ENCODE measurements at regions not wholly inside any gene's neighbourhood (a gene's known extent, or its start where the extent isn't known, plus 50 kb on each side); places are given as distances from the start of the nearest gene placed in this dataset.

DNA sequence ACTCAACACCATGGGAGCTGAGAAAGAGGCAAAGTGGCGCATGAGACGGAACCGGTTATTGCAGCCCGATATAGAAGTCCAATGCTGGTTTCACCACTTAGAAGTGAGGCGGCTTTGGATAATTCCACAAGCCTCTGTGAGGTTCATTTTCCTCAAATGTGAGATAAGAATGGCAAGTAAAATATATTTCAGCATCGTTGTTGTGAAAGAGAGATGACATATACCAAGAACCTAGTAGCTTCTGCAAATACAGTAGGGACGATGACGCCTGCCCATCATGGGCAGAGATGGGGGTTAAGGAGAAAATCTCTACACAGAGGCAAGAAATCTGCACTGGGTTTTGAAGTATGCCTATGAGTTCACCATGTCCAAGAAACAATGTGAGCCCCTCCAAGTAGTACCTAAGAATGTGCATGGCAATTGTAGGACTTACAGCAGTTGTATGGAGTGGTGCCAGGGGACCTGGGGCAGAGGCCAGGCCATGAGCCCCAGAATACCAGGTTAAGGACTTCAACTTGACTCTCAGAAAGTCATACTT lies 352.0 kb downstream of the RNF144A start:
- DNase-seq (ENCODE audit: low spot score) (no peak), ATAC-seq (no peak)
- intact Hi-C loops (cut with DNase I) = no loop called here

DNA sequence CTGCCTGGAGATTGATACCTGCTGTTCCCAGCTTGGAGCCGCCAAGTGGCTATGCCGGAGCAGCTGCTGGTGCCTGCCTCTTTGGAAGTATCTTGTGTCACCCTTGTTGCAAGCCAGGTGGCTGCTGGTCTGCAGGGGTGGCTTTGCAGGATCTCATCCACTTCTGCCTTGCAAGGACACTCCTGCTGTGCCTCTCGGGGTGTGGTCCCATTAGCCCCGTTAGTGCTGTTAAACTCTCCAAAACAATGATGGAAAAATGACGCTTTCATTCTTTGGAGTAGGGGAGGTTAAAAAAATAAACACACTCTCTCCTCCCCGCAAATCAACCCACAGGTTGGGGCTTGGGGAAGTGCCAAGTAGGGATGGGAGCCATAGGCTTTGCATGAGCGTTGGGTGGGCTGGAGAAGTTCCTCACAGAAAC lies 352.8 kb downstream of the RNF144A start:
- DNase-seq (ENCODE audit: low spot score) = no peak
- ATAC-seq = no peak
- intact Hi-C loops (cut with DNase I) = no loop called here

DNA sequence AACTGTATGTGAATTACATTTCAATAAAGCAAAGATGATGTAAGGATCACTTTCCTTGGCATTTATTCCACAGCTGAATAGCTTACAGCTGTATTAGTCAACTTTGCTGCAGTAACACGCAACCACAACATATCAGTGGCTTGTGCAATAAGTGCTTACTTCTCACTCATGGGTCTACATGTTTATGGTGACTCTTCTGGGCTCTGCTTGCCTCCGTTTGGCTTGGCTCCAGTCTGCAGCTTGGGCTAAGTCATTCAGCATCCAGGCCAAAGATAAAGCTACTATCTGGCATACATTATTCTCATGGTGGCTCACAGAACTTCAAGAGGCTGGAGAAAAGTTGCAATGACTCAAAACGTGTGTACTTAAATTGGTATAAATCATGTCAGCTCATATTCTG lies 355.0 kb downstream of the RNF144A start:
- DNase-seq (ENCODE audit: low spot score) (no peak), ATAC-seq (no peak)
- intact Hi-C loops (cut with DNase I) = no loop called here

DNA sequence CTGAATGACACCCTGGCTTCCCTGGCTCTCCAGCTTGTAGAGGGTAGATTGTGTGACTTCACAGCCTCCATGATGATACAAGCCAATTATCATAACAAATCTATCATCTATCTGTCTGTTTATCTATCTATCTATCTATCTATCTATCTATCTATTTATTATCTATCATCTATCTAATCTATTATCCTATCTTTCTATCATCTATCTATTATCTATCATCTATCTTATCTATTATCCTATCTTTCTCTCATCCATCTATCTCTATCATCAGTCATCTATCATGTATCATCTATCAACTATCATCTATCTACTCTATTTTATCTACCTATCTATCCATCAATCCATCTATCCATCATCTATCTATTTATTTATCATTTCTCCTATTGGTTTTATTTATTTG lies 361.8 kb downstream of the RNF144A start:
- ATAC-seq = no peak
- no peak for DNase-seq (ENCODE audit: low spot score)
- intact Hi-C loops (cut with DNase I) = no loop called here

DNA sequence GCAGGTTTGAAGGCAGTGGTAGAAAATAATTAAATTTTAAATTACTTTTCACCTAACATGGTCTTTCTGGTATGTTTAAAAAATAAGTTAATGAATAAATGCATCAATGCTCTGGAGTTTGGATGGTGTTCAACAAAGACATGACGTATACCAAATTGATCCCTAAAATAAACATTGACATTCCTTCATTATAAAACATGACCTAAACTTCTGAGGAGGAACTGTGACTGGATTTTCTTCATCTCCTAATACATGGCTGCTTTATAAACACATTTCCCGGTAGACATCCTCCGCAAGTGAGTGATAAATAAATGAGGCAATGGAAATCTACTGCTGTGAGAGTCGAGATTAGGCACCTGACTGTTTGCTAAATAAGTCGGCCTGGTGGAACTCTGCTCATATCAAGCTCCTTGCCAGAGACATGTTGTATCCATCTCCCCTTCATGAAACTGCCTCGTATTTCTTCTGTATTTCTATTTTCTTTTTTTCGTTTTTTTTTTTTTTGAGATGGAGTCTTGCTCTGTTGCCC lies 362.3 kb downstream of the RNF144A start:
- intact Hi-C loops (cut with DNase I) = no loop called here
- DNase-seq (ENCODE audit: low spot score) (no peak), ATAC-seq (no peak)

DNA sequence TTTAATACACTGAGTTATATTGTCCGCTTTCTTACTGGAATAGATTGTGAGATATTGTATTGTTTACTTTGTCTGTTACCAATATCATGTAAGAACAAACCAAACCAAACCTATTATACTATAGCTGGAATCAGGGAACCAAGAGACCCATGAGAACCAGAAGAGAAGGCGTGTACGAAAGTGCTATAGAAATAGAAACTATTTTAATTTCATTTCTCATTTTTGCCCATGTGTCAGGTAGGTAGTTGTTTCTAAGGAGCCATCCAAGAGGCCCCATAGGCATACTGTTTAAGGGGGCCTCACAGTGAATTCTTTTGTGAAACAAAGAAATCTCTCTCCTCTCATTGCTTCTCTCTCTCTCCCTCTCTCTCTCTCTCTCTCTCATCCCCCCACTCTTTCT lies 363.6 kb downstream of the RNF144A start:
- ATAC-seq (no peak), DNase-seq (ENCODE audit: low spot score) (no peak)
- intact Hi-C loops (cut with DNase I) = no loop called here

DNA sequence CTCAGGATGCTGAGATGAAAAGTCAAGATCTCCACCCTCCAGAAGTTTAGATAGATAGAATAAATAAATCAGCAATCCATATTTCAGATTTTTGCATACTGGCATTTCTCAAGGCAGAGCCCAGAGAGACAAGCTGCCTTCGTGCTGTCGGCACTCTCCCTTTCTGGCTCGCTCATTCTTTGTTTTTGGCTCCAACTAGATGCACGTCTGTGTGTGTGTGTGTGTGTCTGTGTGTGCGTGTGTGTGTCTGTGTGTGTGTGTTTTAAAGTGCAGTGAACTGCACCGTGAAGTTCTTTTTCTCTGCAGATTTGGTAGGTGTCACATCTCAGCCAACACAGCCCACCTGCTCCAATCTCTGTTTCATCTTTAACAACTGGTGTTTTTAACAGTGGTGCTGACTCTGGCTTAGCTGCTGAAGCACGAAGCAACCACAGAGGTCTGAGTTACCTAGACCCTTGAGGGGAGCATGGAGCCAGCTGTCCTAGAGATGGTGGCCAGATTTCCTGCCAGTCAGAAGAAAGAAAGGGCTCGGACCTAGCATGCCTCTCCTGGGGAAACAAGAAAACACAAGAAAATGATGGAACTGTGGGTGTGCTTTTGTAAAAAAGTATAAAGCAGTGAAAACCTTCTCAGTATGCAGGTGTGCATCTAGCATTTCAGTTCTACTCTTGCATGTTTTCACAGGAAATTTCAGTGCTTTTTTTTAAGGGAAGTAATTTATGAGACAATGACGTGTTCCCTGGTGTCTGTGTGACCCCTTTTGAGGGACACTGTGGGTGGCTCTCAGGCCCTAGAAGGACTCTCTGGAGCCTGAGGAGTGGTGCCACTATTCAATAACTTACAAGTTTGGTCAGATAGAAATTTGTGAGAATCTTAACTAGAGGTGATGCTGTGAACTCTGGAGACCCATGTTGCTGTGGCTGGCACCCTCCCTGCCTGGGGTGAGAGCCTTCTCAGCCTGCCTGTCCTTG lies 364.3 kb downstream of the RNF144A start:
- intact Hi-C loops (cut with DNase I) = no loop called here
- no peak for DNase-seq (ENCODE audit: low spot score)
- no peak for ATAC-seq

DNA sequence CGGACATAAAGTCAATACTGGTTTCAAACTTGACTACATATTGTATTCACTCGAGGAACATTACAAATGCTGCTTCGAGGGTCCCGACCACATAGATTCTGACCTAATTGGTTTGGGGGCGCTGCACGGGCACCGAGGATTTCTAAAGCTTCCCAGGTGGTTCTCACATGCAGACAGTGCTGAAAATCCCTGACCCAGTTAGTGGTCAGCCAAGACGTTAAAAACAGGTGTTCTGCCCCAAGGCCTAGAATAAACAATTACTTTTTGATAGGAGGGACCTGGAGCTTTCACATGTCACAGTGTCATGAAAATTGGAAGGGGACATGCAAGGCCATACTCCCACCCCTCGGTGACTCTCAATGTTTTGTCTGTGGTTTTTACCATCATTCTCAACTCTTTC lies 368.9 kb downstream of the RNF144A start:
- ATAC-seq (no peak), DNase-seq (ENCODE audit: low spot score) (no peak)
- intact Hi-C loops (cut with DNase I) = no loop called here

DNA sequence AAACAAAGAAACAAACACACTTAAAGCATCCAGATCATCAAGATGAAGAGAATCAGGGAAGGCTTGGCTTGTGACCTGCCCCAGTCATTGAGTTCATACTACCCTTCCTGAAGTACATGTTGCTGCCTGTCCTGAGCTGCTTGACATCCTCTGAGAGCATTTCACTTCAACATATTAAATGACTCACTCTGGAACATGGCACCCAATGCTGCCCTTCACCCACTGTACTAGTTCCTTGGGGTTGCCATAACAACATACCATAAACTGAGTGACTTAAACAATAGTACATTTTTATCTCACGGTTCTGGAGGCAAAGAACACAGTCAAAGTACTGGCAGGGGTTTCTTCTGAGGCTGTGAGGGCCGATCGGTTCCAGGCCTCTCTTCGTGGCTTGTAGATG lies 371.3 kb downstream of the RNF144A start:
- intact Hi-C loops (cut with DNase I) = no loop called here
- ATAC-seq = no peak

DNA sequence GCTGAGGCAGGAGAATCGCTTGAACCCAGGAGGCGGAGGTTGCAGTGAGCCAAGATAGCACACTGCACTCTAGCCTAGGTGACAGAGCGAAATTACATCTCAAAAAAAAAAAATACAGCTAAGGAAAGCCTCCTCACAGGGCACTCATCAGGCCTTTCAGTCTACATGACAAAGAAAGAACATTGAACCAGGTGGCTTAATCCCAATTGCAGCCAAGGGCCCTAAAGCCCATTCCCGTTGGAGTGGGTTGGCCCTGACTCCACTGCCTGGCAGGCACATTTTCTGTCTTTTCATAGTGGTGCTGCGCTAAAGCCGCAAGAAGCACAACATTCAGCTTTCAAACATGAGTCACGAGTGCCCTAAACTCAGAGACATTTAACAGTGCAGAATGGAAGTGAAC lies 372.5 kb downstream of the RNF144A start:
- DNase-seq (ENCODE audit: low spot score) (no peak), ATAC-seq (no peak)
- intact Hi-C loops (cut with DNase I) = no loop called here

More for the DNA sequence above, 371.3 kb downstream of the RNF144A start:
- DNase-seq (ENCODE audit: low spot score) = no peak

DNA sequence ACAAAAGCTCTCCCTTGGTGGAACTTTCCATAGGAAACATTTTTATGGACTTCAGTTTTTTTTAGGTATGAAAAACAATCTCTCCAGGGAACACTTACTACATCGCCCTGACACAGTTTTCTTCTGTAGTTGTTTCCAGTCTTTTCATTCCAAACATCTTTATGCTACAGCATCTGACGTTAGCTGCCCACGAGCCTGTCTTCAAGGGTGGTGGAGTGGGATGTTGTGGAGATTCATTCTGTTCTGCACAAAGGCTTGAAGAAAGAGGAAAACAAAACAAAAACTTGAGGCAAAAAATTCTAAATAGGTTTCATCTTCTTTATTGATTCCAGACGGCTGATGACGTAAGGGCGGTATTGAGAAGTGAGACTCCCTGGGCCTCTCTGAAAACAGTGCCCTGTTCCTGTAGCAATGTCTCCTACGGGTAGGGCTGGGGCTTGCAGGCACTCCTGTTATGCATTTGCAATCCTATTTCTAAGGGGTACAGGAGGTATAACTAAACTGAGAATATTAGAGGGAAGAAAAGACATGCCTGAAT lies 375.0 kb downstream of the RNF144A start:
- DNase-seq (ENCODE audit: low spot score) (no peak), ATAC-seq (no peak)
- intact Hi-C loops (cut with DNase I) = no loop called here

DNA sequence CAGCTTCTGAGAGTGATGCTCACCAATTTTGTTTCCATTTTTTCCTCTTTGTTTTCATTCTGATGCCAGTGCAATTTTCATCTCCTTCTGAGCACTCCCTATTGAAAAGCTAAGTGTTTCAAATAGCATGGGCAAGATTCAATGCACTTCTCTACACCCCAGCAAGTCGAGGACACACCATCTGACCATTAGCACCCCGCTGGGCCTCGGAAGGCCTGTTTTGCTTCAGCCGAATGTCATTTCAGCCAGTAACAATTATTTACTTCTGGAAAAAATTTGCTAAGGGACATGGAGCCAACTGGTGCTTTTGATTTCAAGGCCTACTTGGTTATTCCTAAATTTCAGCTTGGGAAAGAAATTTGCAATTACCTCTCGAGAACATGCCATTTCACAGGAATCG lies 392.4 kb downstream of the RNF144A start:
- ATAC-seq (no peak), DNase-seq (ENCODE audit: low spot score) (no peak)
- intact Hi-C loops (cut with DNase I) = no loop called here

DNA sequence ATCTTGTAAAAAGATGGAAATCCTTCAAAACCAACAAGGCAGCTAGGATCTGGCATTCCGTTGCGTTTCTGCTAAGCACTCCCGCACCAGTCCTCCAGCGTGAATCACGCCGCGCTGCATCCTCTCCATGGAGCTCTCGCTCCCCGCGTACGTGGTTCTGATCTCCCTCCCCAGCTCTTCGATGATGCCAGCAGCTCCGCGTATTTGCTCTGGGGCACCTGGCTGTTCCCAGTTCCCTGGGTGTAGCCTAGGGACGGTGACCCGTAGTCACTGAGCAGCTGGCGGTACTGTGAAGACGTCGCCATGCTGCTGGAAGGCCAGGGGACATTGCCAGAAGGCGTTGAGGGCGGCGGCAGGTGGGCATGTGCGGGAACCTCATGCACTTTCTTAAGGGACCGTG lies 407.5 kb downstream of the RNF144A start:
- no peak for ATAC-seq
- DNase-seq (ENCODE audit: low spot score) = no peak
- intact Hi-C loops (cut with DNase I) = no loop called here

DNA sequence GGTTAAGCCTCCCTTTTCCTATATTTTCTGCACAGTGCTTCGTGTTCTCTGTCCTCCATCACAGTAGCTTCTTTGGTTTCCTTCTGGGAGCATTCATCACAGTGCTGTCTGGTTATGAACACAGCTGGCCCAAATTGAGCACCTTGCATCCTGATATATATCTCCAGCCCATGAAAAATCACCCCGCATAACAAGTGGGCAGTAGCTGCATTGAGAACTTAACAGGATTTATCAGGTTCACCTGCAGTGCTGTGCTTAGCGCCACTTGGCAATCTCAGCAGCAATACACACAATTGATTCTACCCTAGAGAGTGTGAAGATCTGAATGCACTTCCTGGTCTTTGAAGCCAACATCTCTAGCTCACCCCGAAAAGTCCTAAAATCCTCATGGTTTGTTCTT lies 408.0 kb downstream of the RNF144A start:
- DNase-seq (ENCODE audit: low spot score) (no peak), ATAC-seq (no peak)
- intact Hi-C loops (cut with DNase I) = no loop called here

DNA sequence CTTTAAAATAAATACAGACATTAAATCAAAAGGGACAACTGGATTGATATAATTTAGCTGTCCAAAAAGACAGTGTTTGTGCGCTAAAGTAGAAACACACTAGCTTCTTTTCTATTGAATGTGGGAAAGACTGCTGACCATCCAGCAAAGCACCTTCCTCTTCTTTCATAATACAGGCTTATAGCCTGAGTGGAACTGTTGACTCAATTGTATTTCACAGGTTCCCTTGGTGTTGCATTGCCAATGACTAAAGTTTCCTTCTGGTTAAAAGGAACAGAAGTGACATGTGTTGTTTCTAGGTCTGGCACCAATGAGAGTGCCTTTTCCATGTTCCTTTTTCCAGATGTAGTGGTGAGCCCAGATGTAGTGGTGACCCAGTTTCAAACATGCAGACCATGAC lies 412.3 kb downstream of the RNF144A start:
- ATAC-seq = no peak
- DNase-seq (ENCODE audit: low spot score) = no peak

DNA sequence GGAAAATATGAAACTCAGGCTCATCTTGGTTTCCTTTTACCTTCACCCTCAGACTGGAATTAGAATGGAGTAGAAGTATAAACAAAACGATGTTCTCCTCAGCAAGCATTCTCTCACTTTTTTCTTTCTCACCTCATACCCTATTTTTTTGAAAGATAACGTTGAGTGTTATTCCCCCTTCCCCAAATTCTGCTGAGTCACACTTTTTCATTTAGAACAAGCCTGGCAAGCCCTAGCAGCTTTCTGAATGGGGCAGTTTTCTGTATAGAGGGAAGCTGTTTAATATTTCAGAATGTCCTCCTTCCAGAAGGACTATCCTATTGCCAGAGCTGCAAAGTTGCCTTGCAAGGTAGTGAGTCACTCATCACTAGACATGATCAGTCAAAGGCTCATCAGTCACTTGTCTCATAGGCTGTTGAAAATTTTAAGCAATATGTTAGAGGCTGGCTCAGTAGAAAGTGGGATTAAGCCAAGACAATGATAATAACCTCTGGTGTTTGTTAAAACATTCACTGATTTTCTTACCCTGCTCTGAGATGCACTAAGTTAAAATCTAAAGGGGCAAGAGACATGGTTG lies 416.1 kb downstream of the RNF144A start:
- DNase-seq (ENCODE audit: low spot score) (no peak), ATAC-seq (no peak)
- intact Hi-C loops (cut with DNase I) = loop anchor here (5.0 kb wide), 1 partner anchor 739 kb away; no protein-coding TSS in a partner anchor

More for the DNA sequence above, 412.3 kb downstream of the RNF144A start:
- intact Hi-C loops (cut with DNase I) = no loop called here

DNA sequence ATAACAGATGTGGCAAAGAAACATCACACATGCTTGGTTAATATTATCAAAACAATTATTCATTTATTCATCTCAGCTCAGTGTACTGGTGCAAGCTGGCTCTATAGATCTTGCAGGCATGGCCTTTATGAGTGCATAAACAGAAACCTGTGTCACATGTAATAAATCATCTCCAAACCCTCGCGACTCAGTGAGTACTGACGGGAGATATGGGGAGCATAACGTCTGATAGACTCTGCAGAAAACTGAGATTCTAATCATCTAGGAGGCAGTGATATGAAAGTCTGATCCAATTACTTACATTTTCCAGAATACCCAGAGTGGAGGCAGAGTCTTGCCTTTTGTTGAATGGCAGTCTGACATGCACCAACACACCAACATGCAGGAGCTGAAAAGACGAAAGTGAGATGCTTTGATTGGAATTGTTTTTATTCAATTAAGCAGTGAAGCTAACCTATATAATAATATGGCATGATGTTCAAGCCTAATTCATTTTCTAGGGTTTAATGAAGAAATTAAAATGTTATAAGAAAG lies 416.8 kb downstream of the RNF144A start:
- no peak for DNase-seq (ENCODE audit: low spot score)
- intact Hi-C loops (cut with DNase I) = loop anchor here (5.0 kb wide), 1 partner anchor 738 kb away; no protein-coding TSS in a partner anchor
- no peak for ATAC-seq

DNA sequence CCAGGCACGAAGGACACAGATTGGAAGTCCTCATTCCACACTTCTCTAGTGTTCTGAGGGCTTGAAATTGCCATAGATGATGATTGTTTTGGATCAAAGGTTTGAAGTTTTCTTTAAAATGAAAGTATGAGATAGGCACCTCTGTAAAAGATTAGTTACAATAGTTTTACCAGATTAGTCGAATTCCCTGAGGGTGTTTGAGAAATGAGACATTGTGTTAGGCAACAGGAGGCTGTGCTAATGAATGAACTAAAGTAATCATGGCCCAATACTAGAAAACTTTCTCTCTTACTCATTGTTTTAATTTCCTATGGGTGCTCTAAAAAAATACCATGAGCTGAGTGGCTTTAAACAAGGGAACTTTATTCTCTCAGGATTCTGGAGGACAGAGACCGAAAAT lies 421.7 kb downstream of the RNF144A start:
- intact Hi-C loops (cut with DNase I) = no loop called here

DNA sequence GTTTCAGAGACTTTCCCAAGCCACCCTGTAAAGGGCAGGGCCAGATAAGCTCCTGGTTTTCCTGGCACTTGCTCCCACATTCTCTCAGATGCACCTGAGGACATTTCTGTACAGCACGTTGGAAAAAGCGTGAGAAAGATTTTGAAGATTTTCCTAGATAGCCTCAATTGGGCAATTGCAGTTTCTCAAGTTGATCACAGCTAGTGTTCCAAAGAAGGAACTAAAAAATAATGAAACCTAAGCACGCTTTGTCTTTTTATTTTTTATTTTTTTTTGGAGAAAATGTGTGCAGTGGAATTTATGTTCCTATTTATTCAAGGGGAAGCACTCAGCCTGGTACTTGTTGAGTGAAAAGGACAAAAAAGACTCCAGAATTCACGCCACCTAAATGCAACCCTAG lies 429.1 kb downstream of the RNF144A start:
- no peak for DNase-seq (ENCODE audit: low spot score)
- intact Hi-C loops (cut with DNase I) = no loop called here
- ATAC-seq = no peak

More for the DNA sequence above, 421.7 kb downstream of the RNF144A start:
- no peak for ATAC-seq
- DNase-seq (ENCODE audit: low spot score) = no peak
